Fibroblast of gingiva (primary cell): ENCODE measurements at regions not wholly inside any gene's neighbourhood (a gene's known extent, or its start where the extent isn't known, plus 50 kb on each side); places are given as distances from the start of the nearest gene placed in this dataset.
A peak's percentile ranks its signal among the peaks of the same experiment; 100 is the strongest.
"Not testable (repeated sequence)": the region's sequence is repeated elsewhere in the genome, so short reads cannot be mapped to it uniquely, and the experiment has no call there.

Experiments
- DNase-seq: peaks from one replicate; pipeline ENCODE4 v3.0.0-alpha.2; 2011; ENCODE audit warnings: low read depth

DNA sequence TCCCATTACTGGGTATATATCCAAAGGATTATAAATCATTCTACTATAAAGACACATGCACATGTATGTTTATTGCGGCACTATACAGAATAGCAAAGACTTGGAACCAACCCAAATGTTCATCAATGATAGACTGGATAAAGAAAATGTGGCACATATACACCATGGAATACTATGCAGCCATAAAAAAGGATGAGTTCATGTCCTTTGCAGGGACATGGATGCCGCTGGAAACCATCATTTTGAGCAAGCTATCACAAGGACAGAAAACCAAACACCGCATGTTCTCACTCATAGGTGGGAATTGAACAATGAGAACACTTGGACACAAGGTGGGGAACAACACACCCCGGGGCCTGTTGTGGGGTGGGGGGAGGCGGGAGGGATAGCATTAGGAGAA lies 57.0 kb upstream of the NEUROD1 start:
- DNase-seq, result not testable (repeated sequence)

DNA sequence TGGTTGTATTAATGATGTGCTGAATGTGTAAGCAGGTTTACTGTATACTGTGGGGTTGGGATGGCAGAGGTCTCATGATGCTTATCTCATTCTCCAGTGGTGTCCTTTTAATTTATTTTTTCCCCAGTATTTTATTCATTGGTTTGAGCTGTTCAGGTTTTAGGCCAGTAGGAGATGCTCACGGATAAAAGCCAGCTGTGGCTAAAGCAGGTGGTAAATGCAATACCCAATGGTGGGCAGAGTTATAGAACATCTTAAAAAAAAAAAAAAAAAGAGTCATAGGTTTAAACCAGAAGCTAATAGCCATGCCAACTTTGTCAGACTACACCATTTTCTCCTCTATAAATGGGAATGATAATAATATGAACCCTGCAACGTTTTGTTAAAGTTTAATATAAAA lies 57.8 kb upstream of the NEUROD1 start:
- no peak for DNase-seq

DNA sequence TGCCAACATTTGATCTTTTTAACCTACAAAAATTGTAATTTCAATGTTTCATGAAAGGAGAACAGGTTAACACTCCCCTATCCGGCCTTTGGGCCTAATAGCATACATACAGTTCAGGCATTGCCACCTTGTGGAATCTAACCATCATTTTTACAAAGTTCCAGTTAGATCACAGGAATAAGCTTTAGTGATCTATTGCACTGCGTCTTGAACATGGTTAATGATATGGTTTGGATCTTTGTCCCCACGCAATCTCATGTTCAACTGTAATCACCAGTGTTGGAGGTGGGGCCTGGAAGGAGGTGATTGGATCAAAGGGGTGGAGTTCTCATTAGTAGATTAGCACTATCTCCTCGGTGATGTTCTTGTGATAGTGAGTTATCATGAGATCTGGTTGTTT lies 58.2 kb upstream of the NEUROD1 start:
- no peak for DNase-seq

DNA sequence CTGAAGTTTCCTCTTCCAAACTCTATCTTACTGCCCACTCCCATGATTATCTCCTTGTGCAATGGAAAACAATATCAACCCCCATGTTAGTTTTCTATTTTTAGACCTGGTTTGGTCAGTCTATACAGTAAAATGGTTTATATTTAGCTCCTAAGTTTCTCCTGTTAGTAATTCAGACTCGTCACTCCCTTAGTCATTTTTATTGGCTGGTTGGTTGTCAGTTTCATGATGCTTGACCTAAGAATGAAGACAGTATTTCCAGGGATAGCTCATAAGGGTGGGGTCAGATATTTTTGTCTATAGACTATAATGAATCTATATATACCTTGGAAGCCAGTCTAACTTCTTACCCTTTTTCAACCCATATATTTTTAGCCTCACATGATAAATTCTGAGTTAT lies 61.4 kb upstream of the NEUROD1 start:
- no peak for DNase-seq

DNA sequence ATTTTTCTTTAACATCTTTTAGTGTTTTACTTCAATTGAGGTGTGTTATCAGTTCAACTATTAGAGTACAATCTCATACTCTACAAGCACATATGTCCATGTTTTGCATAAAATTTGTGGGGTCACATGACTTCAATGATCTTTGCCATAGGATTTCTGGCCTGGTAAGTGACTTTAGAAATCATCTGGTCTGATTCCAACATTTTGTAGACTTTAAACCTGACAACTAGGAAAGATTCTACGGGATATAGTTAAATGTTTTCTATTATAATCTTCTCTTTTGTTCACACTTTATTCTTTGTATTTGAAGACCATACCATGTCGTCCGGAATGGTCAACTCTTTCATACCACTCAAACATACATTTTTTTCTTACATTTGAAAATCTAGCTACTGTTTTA lies 62.0 kb upstream of the NEUROD1 start:
- no peak for DNase-seq

DNA sequence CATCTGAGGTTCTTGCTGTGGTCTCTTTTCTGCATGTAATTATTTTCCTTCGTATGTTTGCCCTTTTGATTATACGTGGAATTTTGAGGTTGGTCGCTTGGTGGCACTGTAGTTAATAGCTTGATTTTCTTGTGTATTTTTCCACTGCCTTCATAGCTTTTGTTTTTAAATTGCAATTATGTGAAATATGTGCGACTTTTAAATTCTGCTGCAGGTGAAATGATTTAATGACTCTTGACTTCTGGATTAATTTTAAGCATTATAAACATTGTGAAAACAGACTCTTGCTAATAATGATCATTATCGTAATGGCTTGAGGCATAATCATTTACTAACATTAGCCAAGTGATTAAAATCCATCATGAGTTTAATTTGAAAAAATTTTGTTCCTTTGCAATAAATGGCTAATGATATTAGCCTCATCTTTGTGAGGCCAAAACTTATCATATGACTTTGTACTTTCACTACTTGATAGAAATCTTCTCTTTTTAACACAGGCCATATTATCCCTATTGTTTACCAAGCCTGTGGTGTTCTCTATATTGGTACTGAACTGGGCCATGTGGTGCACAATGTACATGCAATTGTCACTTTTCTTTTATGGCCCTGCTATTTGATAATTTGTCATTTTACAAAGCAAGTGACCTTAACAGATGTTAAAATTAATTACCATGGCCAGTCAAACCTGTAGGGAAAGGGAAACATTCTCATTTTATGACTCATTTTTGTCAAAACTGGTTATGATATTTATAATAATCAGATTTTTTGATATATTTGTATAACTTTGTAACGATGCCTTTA lies 62.8 kb upstream of the NEUROD1 start:
- peak; percentile 45 for DNase-seq

DNA sequence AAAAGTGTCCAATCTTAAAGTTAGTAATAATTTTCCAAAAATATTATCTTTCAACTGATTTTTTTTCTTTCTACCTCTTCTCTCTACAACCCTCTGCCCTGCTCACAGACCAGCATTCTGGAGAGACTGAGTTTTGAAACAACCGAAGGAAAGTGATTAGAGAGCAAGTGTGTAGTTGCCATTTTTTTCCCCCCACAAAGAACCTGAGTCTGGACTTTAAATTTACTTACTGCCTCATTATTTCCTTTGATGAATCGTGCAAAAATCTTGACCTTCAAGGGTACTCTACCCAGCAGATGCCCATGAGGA lies 63.4 kb upstream of the NEUROD1 start:
- DNase-seq, result no peak

DNA sequence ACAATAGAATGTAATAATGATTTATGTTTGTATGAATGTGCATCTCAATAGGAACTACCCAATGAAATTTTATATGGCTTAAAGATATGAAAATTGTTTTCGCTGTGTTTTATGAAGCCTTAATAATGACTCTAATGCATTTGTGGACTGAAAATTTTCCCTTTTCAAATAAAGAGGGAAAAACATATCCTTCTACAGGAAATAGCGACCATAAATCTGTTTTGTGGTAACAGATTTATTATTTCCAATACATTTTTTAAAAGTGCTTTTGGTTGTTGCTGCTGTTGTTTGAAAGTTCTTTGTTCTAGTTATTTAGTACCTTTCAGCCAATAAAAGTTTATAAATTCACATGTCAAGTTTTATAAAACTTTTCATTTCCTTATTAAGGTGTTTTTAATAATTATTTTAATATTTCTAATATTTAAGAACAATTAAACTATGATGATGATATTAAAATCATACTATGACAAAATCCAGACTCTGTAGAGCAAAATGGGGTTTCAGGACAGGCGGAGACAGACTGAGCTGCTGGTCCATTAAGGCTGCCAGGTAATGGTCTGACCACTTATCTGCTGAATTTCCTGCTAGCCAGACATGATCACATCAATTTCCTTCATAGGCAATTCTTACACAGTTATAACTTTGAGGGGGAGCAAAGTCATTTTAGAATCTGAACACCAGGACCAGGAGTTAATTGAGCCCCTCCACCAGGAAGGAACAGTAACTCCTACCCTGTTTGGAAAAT lies 65.7 kb upstream of the NEUROD1 start:
- no peak for DNase-seq

DNA sequence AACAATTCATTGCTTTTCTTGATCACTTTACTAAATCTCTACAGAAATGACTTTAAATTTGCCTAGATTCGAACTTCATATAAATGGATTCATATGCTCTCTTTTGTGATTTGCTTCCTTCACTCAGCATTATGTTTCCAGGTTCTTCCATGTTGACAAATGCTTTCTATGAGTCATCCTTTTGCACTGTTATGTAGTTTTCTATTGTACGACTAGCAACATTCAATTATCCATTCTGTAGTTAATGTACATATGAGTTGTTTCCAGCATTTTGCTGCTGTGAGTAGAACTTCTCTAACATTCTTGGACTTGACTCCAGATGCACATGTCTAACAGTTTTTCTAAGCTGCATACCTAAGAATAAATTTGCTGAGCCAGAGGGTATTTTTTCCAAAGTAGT lies 66.5 kb upstream of the NEUROD1 start:
- no peak for DNase-seq

DNA sequence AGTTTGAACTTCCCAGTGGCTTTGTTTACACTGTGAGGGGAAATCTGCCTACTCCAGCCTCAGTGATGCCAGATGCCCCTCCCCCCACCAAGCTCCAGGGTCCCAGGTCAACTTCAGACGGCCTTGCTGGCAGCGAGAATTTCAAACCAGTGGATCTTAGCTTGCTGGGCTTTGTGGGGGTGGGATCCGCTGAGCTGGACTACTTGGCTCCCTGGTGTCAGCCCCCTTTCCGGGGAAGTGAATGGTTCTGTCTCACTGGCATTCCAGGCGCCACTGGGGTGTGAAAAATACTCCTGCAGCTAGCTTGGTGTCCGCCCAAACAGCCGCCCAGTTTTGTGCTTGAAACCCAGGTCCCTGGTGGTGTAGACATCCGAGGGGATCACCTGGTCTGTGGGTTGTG lies 70.0 kb upstream of the NEUROD1 start:
- no peak for DNase-seq

DNA sequence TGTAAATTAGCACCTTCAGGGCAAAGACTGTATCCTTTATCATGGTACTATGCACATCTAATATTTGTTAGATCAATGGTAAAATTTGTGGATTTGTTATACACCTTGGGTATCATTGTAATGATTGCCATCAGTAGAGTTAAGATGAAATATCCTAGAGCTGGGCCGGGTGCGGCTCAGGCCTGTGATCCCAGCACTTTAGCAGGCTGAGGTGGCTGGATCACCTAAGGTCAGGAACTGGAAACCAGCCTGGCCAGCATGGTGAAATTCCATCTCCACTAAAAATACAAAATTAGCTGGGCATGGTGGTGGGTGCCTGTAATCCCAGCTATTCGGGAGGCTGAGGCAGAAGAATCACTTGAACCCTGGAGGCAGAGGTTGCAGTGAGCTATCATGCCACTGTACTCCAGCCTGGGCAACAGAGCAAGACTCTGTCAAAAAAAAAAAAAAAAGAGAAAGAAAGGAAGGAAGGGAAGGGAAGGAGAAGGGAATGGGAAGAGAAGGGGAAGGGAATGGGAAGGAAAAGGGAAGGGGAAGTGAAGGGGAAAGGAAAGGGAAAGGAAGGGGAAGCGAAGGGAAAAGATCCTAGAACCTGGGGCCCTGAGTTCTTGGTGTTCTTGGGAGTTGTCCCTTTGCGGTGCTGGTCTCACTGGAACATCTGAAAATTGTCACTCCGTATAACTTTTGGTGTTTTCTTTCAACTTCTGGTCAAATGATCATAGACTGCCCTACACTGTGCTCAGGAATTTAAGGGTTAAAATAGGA lies 71.1 kb upstream of the NEUROD1 start:
- DNase-seq, result no peak

DNA sequence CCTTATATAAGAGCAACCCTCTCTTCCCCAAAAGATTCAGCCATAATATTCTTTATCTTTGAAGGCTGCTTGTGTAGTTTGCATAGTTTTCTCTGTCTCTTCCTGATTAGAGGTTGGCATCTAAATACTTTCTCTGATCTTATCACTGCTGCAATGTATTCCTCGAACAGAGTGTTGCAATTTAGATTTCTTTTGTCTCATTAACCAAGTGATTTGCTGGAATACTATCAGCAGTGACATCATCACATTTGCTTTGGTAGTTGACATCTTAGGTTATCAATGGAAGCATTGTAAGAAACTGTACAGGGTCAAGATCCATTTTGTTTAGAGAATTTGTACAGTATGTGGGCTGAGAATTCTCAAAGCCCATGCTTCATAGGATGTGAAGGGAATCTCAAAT lies 72.0 kb upstream of the NEUROD1 start:
- no peak for DNase-seq

DNA sequence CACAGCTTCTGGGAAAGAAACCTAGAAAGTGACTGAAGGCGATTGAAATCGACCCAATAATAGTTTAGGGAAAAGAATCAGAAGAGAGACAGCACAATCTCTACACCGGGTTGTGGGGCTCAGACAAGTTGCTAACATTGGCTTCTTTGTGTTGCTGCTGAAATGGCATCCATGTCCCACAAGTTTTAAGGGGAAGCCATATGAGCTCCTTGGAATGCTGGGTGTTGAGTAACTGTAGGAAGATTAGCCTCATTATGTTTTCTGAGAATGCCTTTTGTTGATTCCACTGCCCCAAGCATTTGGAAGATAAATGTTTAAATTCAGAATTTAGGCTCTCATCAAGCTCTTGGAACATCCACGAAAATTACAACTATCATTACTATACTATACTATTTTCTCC lies 73.4 kb upstream of the NEUROD1 start:
- DNase-seq, result no peak

DNA sequence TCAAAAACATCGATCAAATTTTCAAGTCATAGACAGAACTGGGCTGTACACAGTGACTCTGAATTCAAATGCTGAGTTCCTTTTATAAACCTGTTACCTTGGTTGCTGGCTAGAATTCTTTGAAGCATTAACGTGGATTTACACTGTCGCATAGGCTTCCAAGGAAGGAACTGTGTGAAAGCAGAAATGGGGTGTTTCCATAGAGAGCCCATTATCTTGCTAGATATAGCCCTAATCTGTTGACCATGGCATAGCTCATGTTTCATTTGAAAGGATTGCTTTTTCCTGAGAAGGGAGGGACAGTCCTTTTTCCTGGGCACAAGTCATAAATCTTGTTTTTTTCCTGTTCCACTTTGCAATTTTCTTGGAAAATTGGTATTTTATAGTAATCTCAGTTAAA lies 73.8 kb upstream of the NEUROD1 start:
- no peak for DNase-seq

DNA sequence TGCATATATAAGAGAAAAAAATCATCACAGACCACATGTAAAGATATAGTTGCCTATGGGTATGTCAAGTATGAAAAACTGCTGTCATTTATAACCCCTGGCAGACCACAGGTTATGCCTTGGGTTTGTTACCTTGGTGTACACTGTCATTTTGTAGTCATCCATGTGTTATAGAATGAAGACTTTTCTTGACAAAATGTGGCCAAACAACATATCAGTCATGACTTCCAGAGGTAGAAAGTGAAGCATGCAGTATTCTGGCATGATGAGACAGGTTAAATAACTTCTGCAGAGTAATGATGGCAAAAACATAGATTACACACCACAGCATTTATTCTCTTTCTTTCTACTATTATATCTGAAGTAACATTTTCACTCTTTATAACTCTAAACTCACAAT lies 74.9 kb upstream of the NEUROD1 start:
- no peak for DNase-seq

DNA sequence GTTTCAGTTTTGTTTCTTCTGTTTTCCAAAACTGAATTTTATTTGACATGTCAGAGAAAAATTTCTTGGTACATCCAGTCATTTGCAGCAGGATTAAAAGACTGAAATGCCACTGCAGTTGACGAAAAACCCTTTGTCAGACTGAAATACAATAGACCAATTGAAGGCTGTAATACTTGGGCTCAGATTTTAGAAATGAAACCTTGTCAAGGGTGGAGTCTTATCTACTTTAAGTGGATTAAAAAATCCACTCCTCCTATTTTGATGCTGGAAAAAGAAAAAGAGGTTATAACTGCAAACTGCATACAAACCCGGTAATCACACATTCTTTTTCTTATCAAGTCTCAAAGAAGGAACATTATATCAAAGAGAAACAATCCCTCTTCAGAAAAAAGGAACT lies 80.2 kb upstream of the NEUROD1 start:
- DNase-seq, result no peak

DNA sequence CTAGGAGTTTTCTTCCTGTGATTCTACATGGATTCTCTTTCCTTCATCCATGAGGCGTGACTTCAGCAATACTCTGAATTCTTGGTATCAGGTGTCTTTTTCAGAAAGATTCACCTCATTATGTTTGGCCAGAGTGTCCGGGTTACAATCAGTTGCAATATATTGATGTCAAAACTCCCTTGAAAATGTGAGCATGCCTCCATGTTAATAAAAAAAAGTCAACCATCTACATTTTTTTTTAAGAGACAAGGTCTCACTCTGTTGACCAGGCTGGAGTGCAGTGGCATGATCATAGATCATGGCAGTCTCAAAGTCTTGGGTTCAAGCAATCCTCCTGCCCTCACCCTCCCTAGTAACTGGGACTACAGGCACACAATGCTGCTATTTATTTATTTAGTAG lies 80.9 kb upstream of the NEUROD1 start:
- DNase-seq, result no peak

DNA sequence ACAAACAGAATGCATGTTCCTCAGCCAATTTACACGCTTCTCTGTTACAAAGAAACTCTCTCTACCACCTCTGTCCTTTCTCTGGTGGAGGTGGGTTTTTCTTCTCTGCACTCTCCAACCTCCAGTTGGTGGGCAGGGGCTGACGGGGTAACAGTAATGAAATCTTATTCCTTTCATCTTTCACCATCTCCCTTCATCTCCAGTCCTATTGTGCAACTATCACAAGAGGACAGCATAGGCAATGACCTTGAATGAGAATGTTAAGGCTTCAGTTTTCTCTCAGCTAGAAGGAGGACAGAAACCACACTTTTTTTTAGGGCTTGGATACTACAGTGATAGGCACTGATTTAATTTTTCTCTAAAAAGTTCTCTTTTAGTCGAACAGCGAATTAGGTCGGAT lies 81.7 kb upstream of the NEUROD1 start:
- peak; percentile 11 for DNase-seq

DNA sequence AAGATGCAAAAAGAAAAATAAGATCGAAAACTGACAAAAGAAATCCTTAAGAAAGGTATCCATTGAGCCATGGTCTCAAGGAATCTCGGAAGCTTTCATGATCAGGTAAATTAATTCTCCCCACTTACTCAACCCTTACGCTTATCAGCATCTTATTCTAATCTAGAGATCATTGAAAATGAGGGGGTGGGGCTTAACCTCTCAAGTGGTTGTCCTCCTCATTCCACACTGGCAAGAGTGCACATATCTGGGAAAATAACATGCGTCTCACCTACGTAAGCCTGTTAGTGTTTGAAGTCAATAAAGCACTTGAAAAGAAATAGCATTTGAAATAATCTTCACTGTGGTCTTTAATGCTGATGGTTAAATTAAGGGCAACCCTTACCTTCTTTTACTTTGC lies 82.5 kb upstream of the NEUROD1 start:
- no peak for DNase-seq

DNA sequence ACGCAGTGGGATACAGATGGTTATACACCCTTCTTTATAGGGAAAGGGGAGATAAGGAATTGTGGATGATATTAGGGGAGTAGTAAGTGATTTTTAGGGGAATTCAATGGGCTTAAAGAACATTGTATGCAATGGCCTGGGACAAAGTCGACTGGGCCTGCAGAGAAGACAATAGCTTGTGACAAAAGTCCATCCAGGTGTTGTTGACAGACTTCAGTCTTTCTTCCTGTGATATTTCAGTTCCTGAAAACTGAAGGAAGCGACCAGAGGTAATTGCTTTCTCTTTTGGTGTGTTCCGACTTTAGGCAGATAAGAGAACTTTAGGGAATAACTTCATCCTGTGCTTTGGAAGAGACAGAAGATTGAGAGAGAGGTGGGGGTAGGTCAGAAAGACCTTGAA lies 83.1 kb upstream of the NEUROD1 start:
- no peak for DNase-seq

DNA sequence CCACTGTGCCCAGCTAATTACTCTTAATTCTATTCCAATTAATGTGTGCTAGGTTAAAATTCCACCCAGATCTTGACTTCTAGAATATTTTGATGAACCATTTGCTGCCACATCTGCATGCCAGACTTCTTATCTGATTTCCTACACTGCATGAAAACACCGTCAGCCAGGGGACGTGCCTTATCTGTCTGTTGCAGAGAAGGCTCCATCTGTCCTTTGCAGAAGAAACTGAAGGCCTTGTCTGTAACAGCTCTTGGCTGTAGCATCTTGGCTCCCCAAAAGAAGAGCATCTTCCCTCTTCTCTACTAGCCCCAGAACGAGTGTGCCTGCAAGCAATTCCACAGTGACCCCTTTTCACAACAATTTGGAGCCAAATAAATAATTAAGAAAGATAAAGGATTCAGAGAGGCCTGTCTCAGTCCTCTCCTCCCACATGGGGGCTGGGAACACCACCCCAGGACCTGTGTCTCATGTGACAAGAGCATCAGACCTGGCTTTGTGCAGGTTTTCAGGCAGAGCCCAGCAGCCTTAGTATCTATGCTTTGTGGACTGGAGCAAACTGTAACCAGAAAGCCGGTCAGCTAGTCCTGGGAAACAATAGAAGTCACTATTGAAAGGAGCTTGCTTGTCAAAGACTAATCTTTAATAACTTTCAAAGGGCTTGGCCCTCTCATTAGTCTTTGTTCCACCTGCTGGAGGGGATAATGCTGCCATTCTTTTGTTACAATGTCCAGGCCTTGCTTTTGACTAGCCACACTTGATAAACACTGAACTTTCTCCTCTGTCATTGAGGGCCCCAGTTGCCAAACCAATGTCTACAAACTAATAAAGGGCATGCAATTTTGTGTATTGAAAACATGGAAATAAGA lies 84.0 kb upstream of the NEUROD1 start:
- DNase-seq, result no peak

DNA sequence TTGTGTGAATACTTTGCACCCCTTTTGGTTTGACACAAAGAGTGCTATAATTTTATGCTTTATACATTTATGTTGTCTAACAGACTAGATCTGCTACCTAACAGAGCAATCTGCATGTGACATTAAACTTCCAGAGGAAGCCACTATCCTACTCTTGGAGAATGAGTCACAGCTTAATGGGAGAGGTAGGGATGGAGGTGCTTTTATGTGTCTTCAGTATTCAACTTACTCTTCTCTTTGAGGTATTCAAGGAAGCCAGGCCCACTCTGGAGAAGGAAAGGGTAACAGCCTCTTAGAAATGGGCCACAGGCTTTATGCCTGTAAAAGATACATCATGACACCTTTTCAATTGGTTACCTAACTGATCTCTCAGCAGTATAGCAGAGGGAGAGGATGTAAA lies 85.8 kb upstream of the NEUROD1 start:
- DNase-seq, result no peak
